HG03097 (cell line): ENCODE measurements at regions not wholly inside any gene's neighbourhood (a gene's known extent, or its start where the extent isn't known, plus 50 kb on each side); places are given as distances from the start of the nearest gene placed in this dataset.
"Not testable (repeated sequence)": the region's sequence is repeated elsewhere in the genome, so short reads cannot be mapped to it uniquely, and the experiment has no call there.

Experiments used
- ATAC-seq: cut with Tn5 transposase; IDR thresholded peaks from one replicate; pipeline ENCODE4 v1.9.1; 2021; ENCODE audit not compliant: unreplicated experiment, low FRiP score

DNA sequence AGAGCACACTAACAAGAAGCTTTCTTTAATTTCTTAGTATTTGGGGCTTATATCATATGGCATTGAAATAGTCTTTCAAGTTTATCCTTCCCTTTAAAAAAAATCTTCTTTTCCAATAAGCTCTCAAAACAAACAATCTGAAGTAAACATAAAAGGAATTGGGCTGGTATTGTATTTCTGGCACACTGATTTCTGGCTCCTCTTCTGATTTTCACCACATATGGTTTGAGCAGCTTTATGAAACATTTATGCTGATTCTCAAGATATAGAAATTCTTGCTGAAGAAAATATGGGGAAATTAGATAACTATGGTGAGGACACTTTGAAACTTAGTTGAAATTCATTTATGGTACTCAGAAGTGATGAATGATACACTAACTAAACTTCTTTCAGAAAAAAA, 467.2 kb downstream of the TFAP2B start:
- ATAC-seq, result no peak

DNA sequence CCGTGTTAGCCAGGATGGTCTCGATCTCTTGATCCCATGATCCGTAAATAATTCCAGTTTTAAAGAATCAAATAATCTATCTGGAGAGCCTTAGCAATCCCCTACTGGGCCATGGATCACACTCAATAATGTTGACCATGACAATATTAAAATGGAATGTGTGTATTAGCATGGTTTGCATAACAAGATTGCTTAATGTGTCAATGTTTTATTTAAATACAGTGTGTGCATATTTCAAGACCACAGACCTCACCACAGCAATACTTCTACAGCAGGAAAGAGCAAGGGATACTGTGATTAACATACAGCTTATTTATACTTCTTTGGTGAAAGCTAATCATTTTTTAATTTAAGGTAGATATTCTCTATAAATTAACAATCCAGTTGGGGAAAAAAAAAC, 470.4 kb downstream of the TFAP2B start:
- ATAC-seq, result no peak

DNA sequence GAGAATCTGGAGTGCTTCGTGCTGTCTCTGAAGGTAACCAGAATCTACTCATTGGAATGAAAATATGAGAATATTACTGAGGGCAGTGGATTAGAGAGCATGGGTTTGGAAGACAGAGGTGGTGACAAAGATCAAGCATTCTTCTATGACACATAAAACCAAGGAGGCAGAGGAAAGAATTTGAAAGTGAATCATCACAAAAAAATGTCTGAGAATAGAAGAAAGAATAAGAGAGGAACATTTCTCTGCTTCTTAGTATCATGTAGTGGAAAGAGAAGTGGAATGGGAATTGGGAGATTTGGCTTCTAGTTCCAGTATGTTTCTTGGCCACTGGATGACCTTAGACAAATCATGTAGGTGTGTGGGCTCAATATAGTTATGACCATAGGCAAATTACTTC, 474.0 kb downstream of the TFAP2B start:
- ATAC-seq, result no peak

DNA sequence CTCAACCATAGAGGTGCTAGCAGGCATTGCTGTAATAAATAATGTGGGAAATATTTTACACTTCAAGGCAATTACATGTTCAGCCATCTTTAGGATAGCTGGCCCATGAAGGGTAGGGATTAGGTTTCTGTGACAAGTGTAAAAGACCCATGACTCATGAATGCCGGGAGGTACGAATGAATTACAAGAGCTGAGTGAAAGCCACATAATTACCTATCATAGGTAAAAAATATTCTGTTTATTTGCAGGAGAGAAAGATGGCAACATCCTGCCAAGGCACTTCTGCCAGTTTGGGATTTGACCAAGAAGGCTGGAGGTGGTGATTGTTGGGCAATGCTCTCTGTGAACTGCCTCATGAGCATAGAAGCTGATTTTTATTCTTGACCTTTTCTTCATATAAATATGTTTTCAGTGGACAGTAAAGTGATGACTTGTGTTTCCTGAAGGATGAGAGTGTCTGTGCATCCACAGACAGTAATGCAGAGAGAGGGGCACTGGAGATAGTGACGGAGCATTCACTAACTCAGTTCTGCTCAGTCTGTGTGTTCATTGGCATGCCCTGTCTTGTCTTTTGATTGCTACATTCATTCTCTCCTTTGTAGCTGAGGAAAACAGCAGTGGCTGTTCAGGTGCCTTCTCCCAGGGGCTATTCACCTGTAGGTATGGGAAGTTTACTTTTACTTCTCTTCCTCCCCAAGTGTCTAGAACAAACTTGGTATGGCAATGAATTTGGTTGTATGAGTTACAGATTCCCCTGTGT, 481.1 kb downstream of the TFAP2B start:
- ATAC-seq, result no peak

DNA sequence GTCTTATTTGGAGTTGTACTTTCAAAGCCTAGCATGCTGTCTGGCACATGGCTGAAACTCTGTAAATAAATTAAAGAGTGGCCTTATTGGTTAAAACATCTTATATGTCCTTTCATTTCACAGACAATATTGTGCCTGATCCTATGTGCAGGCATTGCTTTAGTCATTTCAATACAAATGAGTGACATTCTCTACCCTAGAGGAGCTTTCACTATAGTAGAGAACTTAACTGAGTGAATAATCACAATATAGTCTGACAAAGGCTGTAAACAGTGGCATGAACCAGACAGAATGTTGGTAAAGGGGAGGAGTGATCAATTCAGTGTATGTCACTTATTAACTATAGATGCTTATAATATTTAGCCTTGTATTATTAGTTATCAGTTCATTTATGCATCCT, 481.8 kb downstream of the TFAP2B start:
- no peak for ATAC-seq

DNA sequence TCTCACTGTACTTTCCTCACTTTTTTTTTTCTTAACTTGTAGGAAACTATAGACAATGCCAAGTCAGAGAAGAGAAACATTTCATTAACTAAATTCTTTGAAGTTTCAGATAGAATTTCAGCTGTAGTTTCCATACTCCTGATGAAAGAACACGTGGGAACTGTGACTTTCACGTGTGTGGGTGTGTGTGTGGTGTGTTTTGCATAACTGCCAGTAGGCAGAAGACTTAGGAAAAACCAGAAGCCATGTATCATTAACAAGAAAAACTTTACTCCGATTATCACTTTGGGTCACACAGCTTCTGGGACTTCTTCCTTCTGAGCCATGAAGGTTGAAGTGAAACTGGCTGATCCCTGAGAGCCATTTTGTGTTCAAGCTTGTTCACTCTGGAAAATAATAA, 483.3 kb downstream of the TFAP2B start:
- ATAC-seq, result no peak

DNA sequence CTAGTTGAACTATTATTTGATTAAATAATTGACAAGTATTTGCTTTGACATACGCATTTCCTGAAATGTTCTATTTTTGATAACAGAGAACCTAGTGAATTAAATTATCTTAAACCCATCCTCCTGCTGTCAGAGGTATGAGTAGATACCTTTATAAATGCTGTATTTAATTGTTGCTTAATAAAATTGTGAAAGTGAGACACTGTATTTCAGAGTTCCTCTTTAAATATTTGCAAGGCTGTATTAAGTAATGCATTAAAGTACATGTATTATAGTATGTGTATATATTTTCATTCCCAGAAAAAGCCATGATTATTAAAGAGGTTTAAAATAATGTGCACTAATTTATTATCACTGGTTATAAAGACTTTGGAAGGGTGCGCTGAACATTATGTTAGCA, 483.8 kb downstream of the TFAP2B start:
- ATAC-seq, result no peak

DNA sequence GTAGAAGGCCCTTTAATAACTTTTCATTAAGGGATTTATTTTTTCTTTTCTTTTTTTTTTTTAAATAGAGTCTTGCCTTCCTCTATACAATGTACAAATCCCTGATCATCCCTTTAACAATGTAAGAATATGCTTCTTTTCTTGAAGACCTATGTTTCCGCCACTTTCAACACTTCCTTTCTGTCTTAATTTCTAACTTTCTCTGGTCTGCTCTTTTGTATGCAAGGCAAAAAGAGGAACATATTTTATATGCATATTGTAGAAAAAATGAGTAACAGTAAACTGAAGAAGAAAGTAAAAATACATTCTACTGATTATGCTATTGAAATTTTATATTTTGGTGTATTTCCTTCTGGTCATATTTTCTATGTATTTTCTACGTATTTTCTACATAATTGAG, 484.7 kb downstream of the TFAP2B start:
- no peak for ATAC-seq

DNA sequence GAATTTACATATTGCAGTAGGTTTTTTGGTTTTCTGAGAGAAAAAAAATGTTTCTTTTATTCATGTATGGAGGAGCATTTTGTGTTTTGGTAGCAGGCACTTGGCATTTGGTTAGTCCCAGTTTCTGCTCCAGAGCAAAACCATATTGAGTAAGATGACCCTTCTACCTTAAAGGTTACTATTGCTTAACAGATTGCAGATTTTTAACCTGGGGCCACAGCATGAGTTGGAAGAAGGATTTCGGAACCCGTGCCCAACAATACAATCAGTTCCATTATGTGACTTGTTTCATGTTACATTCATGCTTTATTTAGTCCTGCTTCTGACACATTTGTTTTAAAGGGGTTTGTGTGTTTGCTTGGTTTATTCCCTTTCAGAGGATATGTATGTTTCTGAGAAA, 496.3 kb downstream of the TFAP2B start:
- ATAC-seq, result no peak

DNA sequence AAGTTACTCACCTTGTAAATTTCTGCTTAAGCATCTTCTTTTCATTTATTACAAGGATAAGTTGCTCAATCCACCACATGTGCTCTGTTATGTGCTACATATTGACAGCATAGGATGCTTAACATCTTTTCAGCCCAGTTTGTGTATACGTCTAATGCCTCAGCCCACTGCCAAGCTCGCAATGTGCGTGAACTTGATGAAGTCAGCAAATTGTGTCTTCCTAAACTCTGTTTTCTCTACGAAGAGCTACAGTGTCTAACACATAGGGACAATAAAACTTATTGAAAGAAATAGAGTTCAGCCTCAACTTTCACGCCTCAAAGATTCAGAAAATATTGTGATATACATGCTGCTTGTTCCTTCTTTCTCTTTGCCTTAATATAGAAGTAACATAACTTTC, 500.0 kb downstream of the TFAP2B start:
- no peak for ATAC-seq

DNA sequence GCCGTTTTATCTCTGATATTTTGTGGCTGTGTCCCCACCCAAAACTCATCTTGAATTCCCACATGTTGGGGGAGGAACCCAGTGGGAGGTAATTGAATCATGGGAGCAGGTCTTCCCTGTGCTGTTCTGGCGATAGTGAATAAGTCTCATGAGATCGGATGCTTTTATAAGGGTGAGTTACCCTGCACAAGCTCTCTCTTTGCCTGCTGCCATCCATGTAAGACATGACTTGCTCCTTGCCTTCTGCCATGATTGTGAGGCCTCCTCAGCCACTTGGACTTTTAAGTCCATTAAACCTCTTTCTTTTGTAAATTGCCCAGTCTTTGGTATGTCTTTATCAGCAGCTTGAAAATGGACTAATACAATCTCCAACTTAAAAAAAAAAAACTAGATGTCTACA, 502.8 kb downstream of the TFAP2B start:
- ATAC-seq, result not testable (repeated sequence)

DNA sequence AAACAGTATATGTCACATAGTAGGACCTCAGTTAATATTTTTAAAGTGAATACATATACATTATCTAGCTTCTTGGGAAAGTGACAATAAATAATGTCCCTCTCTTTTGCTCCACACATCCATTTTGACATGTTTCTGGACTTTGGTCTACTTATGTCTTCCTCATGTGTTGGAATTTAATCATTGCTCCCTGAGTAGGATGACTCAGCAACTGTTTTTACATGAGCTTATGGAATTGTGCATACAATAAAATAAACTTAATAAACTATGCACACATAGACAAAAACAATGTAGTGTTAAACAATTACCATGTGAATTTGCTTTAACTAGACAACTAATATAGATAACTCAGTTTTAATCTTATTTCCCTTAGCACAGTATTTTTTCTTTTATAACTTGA, 503.8 kb downstream of the TFAP2B start:
- ATAC-seq, result no peak

DNA sequence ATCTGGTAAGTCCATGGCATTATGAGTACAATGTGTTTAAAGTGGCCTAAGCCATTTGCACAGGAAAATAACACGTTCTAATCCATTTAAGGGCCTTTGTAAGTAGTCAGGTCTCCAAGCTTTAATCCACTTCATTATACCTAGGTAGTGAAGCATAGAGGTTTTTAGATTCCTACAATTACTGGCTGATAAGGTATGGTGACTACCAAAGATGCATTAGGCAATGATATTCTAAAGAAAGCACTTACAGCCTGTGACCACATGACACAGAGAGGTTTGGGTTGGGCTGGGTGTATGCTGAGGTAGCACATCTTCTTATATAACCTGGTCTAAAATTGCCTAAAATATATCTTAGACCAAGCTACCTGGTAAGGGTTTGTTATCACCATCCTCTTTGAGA, 504.4 kb downstream of the TFAP2B start:
- ATAC-seq, result no peak

DNA sequence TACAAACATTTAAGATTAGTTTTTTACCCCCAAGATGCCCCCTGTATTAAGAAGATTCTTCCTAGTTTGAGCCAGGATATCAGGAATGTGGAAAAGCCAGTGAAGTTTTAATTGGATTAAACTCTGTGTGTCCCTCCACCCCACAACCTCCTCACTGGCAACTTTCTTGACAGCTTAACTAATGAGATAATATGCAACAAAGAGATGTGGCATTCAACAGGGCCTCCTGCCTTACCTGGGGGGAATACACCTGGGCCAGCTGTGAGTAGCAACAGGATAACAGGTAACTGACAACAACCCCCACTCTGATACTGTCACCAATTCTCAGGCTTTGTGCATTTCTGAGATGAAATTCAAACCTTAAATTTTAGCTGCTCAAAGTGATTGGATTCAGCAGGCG, 512.3 kb downstream of the TFAP2B start:
- no peak for ATAC-seq

DNA sequence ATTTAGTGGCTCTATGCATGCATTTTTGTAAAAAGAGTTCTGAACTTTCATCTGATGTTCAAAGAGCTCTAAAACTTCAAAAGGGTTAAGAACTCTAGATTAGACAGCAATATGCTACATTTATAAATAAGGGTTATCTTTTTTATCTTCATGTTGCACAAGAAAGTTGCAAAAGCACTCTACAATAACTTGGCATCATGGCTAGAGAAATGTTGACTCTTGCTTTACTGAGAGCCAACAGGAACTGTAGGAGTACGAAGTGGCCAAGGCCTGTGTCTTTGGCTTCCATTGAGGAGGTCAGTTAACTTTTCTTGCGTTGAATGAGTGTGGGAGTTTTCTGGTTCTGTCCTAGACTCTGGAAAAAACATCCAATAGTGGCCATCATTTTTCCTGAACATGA, 516.9 kb downstream of the TFAP2B start:
- ATAC-seq, result no peak

DNA sequence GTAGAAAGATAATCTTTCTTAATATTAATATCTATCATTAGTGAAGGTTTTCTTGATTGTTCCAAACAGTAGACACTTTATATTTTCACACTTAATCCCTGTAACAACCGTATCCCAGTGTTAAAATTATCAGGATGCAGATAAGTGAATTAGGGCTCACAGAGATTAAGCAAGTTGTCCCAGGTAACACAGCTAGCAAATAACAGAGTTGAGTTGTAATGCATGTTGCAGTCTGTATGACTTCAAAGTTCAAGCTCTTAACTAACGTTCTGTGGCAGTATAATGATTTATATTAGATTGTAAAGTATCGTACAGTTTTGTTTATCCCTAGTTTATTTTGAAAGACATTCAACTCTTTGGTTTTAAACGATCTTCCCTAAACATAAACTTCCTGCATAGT, 517.5 kb downstream of the TFAP2B start:
- no peak for ATAC-seq

DNA sequence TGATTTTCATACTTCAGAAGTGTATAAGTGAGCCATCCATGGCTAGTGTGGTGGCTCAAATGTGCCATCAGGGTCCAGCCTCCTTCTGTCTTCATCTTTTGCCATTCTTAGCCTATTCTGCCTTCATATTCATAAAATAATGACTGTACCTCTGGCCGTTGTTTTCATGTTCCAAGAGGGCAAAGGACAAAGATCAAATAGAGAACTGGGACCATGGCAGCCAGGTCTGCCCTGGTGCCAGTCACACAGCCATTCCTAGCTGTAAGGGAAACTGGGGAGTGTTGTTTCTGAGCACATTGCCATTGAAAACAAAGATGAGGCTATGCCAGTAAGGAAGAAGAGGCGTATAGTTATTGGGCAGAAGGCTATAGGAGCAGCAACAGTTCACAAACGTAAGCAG, 518.6 kb downstream of the TFAP2B start:
- ATAC-seq, result no peak

DNA sequence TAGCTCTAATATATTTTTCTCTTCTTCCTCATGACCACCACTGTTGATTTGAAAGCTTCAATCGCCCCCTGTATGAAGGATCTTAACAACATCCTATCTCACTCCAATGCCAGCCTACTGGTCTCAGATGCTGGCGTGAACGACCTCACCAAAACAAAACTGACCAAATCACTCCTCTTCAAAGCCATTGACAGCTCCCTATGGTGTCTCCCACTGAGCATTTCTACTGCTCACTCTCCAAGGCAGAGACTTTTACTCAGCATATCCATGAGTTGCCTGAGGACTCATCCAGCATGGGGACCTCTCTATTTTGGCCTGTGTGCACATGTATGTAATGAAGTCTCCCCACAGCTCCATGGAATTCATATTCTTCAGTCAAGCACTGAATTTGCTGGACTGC, 520.4 kb downstream of the TFAP2B start:
- no peak for ATAC-seq

DNA sequence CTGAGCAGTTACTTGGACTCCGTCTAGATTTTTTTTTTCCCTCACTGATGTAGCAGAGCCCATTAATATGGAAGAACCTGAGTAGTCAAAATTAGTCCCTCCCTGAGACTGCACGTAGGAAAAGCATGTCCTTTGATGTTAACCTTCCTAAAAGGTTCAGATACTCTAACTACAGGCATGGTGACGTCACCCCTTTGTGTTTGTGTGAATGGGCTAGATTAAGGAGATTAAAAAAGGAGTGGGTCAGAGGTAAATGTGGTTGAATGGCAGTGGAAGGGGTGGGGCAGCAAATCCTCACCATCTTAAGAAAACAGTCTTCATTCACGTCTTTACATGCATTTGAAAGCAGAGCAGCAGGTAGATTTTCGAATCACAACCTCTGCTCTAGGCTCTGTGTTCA, 521.1 kb downstream of the TFAP2B start:
- no peak for ATAC-seq

DNA sequence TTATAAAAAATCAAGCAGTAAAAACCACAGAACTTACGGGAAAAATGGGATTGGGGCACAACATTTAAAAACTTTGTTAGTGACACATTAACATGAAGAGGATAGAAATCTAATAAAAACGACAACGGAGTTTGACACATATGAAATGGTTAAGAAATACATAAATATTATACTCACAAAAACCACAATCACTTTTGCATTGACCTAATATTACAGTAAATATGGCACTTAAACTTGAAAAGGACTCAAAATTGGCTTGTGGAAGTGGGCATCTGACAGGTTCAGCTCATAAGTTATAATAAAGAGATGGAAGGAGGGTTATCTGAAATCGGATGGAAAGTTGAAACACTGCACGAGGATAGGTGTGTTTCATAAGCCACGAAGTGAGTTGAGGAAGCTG, 523.7 kb downstream of the TFAP2B start:
- ATAC-seq, result no peak

DNA sequence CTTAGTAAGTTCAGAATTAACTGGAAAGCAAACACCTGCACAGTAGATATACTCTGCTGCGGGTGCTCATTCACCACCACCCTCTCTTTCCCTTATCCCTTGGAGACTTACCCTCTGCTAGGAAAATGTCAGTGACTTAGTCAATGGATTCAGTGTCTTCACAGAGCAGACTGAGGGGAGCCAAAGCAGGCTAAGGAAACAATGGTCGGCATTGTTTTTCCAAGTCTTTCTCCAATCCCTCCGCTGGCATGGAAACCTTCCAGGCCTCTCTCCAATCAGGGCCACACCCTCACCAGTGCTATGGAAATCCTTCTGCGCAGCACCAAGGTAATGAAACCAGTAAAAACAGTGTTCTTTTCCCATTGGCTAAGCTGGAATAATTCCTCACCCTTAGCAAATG, 531.2 kb downstream of the TFAP2B start:
- no peak for ATAC-seq

DNA sequence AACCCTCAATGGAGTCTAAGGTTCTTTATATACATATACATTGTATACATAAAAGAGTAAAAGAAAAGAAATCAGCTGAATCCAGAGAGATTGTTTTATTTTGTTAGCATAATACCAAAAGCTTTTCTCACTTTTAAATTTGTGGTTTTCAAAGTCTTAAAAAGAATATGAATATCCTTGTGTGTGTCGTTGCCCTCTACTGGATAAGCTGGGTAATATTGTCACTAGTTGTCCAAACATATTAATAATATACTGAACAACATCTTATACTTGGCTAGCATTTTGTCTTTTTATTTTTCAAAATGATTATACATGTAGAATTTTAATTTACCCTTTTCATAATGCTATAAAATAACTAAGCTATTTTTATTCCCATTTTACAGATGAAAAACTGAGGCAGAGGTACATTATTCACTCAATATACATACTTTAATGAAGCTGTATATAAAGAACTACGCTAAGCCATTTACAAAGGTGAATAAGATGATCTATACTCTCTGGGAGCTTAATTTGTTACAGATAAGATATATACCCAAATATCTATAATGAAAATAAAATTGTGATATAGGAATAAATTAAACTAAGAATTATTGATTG, 531.7 kb downstream of the TFAP2B start:
- ATAC-seq, result no peak
